ENCODE measurements at regions not wholly inside any gene's neighbourhood (a gene's known extent, or its start where the extent isn't known, plus 50 kb on each side); places are given as distances from the start of the nearest gene placed in this dataset.

DNA sequence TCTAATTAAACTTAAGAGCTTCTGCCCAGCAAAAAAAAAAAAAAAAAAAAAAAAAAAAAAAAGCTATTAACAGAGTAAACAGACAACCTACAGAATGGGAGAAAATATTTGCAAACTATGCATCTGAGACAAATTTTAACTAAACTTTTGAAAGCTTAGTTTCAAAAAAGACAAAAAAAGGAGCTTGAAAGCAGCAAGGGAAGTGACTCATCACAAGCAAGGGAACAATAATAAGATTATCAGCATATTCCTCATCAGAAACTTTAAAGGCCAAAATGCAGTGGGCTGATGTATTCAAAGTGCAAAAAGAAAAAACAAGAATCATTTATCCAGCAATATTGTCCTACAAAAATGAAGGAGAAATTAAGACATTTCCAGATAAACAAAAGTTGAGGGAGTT, 158.6 kb downstream of the RNF144B start:
- TF ChIP-seq, protein P1, sequence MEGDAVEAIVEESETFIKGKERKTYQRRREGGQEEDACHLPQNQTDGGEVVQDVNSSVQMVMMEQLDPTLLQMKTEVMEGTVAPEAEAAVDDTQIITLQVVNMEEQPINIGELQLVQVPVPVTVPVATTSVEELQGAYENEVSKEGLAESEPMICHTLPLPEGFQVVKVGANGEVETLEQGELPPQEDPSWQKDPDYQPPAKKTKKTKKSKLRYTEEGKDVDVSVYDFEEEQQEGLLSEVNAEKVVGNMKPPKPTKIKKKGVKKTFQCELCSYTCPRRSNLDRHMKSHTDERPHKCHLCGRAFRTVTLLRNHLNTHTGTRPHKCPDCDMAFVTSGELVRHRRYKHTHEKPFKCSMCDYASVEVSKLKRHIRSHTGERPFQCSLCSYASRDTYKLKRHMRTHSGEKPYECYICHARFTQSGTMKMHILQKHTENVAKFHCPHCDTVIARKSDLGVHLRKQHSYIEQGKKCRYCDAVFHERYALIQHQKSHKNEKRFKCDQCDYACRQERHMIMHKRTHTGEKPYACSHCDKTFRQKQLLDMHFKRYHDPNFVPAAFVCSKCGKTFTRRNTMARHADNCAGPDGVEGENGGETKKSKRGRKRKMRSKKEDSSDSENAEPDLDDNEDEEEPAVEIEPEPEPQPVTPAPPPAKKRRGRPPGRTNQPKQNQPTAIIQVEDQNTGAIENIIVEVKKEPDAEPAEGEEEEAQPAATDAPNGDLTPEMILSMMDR (IDR thresholded peaks at IDR 0.05; ENCODE audit: extremely low read depth, missing control alignments), result no peak
- no peak for DNase-seq (ENCODE audit: low spot score)

DNA sequence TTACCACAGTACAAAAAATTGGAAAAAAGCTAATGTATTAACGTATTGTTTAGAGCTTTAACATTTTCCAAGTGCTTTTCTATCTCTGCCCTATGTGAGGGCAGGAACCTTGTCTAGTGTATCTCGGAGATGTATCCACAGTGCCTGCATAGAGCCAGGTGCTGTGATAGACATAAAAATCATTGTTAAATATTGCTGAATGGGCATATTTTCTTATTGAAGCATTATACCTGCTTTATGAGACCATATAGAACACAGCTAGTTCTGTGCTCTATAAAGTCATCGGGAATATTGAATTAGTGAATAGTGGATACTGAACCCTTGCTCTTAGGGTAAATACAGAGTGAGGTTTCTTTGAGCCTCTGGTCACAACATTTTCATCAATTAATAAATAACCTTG, 163.0 kb downstream of the RNF144B start:
- TF ChIP-seq, protein P1 (IDR thresholded peaks at IDR 0.05; ENCODE audit: extremely low read depth, missing control alignments), result no peak
- no peak for DNase-seq (ENCODE audit: low spot score)

DNA sequence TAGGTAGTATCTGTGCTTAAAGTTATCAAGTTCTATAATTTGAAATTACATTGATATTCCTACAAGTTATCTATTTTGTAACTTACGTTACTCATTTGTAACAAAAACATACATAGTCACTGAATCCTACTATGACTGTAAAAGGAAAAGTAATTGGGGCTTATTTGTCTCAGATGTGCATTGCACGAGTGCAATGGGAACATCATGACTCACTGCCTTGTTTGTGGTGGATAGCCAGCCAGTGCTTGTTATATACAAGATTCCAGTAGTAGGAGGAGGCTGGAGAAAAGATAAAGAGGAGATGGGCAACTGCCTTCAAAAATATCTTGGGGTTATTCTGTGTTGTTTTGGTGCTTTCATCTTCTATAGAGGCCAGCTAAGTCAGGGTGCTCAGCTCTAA, 164.1 kb downstream of the RNF144B start:
- TF ChIP-seq, protein P1 (IDR thresholded peaks at IDR 0.05; ENCODE audit: extremely low read depth, missing control alignments), result no peak

DNA sequence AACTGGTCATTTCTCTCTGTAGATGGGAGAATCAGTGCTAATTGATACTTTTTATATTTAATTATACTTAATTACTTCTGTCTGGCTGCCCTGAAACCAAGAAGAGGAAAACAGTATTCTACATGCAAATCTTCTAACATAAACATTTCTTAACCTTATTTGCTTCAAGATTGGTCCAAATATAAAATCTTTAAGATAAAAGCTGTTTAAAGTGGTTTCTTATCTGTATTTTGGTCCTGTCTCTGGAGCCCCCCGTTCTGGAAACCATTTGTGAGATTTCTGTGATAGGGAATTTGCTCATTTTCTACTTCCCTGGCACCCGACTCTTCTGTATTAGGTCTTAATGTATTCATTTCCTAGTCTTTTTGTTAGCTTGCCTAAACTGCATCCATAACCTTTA, 168.6 kb downstream of the RNF144B start:
- TF ChIP-seq, protein P1 (IDR thresholded peaks at IDR 0.05; ENCODE audit: extremely low read depth, missing control alignments), result no peak
- no peak for DNase-seq (ENCODE audit: low spot score)

More for the DNA sequence above, 164.1 kb downstream of the RNF144B start:
- DNase-seq (ENCODE audit: low spot score), result no peak

DNA sequence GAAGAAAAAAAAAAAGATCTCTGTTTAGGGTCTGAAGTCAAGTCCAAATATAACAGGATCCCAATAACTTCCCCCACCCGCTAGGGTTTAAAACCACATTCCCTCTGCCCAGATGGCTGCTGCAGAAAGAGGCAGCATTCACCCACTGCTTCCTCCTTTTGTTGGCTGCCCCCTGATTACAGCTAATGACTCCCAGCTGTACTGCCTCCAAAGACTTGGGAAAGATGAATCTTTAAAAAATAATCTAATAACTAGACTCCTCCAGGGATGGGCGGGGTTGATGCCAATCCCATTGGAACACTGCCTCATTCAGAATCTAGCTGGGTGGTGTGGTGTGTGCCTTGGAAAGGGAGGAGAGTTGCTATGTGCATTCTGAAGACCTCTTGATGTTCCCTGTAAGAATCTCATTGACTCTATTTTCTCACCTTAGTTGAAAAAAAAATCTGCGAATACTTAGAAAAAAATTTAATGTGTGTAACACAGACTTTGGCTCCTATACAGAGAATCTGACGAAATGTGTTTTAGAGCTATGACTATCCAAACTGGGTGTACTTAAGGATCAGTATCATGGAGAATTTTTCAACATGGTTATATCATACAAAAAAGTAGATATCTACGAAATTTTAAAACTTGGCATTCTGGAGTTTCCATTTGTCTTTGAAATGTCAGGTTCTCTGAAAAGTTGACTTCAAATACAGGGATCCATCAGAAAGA, 174.0 kb downstream of the RNF144B start:
- TF ChIP-seq, protein P1 (IDR thresholded peaks at IDR 0.05; ENCODE audit: extremely low read depth, missing control alignments), result no peak
- no peak for DNase-seq (ENCODE audit: low spot score)

DNA sequence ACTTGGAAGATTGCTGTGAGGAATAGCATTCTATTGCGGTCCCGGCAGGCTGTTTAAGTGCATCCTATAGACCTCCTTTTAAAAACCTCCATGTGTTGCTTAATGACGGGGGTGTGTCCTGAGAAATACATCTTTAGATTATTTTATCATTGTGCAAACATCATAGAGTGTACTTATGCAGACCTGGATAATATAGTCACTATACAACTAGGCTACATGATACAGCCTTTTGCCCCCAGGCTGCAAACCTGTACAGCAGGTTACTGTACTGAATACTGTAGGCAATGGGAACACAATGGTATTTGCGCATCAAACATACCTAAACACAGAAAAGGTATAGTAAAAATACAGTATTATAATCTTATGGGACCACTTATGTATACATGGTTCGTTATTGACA, 175.6 kb downstream of the RNF144B start:
- TF ChIP-seq, protein P1 (IDR thresholded peaks at IDR 0.05; ENCODE audit: extremely low read depth, missing control alignments), result no peak
- DNase-seq (ENCODE audit: low spot score), result no peak

DNA sequence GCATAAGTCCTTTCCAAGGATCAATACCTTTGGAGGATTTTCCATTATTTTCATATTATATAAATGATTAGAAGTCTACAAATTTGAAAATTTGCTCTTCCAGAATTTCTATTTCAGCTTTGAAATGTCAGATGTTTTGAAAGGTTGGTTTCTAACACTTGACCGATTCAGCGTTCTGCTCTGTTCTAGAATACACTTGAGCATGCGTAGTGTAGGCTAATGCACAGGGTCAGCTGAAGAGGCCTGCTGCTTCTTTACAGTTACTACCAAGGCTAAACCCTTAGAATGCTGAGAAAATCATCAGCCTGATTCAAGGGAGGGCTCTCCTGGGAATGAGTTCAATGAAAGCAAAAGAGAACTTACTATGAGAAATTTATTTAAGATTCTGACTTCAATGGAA, 177.6 kb downstream of the RNF144B start:
- TF ChIP-seq, protein P1 (IDR thresholded peaks at IDR 0.05; ENCODE audit: extremely low read depth, missing control alignments), result no peak
- DNase-seq (ENCODE audit: low spot score), result no peak

Data from GM20000 (cell line).